ENCODE measurements at regions not wholly inside any gene's neighbourhood (a gene's known extent, or its start where the extent isn't known, plus 50 kb on each side); places are given as distances from the start of the nearest gene placed in this dataset.

DNA sequence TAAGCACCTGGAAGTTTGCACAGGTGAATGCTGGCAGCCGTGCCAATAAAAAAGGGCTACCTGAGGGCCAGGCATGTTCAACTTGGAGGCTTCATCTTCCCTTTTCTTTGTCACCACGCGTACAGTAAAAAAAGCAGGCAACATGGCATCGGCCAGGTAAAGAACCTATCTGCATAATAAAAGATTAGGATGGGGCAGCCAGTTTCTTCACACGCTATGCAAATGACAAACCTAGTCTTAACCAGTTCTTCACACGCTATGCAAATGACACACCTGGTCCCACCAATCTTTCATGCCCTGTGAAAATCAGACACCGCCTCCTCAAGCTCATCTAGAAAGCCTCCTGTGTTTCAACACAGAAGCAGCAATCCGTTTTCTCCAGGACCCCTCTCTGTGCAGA lies 413.4 kb downstream of the HLX start:
- Mint-ChIP-seq H3K4me3 (no peak overlapping the region), H3K27ac (no peak overlapping the region), H3K9me3 (no peaks in the 10 kb centered on the region), H3K4me1 (no peaks in the 10 kb centered on the region), H3K36me3 (no peaks in the 10 kb centered on the region), H3K27me3 (no peaks in the 10 kb centered on the region)
- ATAC-seq (ENCODE audit: low read depth in 2 of 2) (no peak), DNase-seq (no peak)

DNA sequence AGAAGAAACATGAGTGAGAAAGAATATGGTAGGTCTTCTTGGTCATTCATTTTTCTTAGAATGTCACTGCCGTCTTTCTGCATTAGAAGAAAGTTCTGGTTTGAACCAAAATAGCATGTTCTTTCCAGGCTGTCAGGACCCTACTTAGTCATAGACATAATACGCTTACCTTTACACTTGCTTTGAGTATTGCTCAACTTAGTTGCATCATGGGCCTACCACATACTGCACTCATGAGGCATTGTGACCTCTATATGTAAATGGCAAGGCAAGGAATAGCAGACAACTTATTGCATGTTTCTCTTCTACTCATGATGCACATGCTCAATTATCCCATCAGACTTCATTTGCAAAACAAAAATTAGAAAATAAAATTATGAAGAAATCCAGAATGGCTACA lies 415.0 kb downstream of the HLX start:
- Mint-ChIP-seq H3K36me3 (no peaks in the 10 kb centered on the region), H3K9me3 (no peaks in the 10 kb centered on the region), H3K4me1 (no peaks in the 10 kb centered on the region), H3K27me3 (peaks cover 3 to 12% (median 11%) of the 10 kb centered on the region in 3 donors), H3K4me3 (no peak overlapping the region), H3K27ac (no peak overlapping the region)
- no peak for DNase-seq
- no peak for ATAC-seq (ENCODE audit: low read depth in 2 of 2)

DNA sequence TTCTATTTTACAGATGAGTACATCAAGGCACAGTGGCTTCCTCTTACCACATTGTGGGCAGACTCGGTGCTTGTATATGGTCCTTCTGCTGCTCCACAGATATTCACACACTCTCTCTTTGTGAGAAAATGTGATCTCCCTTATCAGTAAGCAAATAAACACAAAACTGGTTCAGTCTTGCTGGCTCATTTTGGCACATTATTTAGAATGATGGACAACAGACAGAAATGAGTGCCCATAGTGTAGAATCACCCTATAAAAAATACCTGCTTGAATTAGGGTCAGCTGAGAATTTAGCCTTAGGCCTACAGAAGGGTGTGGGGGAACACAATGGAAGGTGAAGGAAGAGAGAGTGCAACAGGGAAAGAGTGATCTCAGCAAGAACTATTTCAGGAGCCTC lies 423.1 kb downstream of the HLX start:
- H3K27ac Mint-ChIP-seq, result no peak overlapping the region
- DNase-seq (no peak), ATAC-seq (ENCODE audit: low read depth in 2 of 2) (no peak)
- no peaks in the 10 kb centered on the region for H3K4me1 Mint-ChIP-seq
- H3K4me3 Mint-ChIP-seq, result no peak overlapping the region
- H3K9me3 Mint-ChIP-seq, result peaks cover 0 to 5% (median 0%) of the 10 kb centered on the region in 7 donors
- H3K36me3 Mint-ChIP-seq, result peaks cover 0 to 4% of the 10 kb centered on the region in 2 donors
- H3K27me3 Mint-ChIP-seq, result peaks cover 17 to 52% (median 26%) of the 10 kb centered on the region in 3 donors

DNA sequence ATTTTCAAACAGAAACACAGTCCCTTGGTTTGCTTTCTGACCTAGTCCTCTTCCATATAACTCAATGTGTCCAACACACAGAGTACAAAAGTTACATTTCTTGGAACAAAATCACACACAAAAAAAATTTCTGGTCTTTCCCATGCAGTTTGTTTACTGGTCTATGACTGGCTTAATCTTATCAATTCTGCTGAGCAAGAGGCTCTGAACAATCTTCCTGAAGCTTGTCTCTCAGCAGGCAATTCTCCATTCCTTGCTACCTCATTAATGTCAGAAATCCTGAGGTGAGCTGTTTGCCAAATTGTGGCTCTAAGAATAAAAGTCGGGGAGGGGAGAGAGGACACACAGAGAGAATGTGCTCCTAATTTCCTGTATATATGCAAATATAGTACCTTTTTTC lies 423.6 kb downstream of the HLX start:
- Mint-ChIP-seq H3K27me3 (peaks cover 17 to 52% (median 26%) of the 10 kb centered on the region in 3 donors), H3K36me3 (peaks cover 0 to 4% of the 10 kb centered on the region in 2 donors), H3K4me1 (no peaks in the 10 kb centered on the region), H3K9me3 (peaks cover 0 to 8% (median under 1%) of the 10 kb centered on the region in 7 donors), H3K27ac (no peak overlapping the region), H3K4me3 (no peak overlapping the region)
- no peak for ATAC-seq (ENCODE audit: low read depth in 2 of 2)
- no peak for DNase-seq

DNA sequence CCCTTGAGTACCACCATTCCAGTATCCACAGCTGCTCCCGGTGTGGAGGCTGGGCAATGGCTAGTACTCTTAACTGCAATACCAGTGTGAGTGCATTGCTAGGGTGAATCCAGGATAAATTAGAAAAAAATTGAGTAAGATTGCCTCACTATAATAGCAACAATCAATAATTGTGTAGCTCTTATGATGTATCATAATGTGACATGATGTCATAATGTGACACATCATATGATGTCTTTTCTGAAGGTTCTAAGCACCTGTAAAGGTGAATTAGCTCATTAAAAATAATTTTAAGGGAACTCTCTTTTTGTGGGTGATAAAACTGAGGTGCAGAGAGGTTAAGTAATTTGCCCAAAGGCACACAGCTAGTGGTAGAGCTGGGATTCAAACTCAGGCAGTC lies 424.4 kb downstream of the HLX start:
- no peak overlapping the region for H3K4me3 Mint-ChIP-seq
- no peaks in the 10 kb centered on the region for H3K4me1 Mint-ChIP-seq
- peaks cover 16 to 45% (median 18%) of the 10 kb centered on the region in 3 donors for H3K27me3 Mint-ChIP-seq
- no peak overlapping the region for H3K27ac Mint-ChIP-seq
- DNase-seq, result no peak
- peaks cover 0 to 4% of the 10 kb centered on the region in 2 donors for H3K36me3 Mint-ChIP-seq
- H3K9me3 Mint-ChIP-seq, result peaks cover under 1 to 13% (median 2%) of the 10 kb centered on the region in 7 donors
- ATAC-seq (ENCODE audit: low read depth in 2 of 2), result no peak

DNA sequence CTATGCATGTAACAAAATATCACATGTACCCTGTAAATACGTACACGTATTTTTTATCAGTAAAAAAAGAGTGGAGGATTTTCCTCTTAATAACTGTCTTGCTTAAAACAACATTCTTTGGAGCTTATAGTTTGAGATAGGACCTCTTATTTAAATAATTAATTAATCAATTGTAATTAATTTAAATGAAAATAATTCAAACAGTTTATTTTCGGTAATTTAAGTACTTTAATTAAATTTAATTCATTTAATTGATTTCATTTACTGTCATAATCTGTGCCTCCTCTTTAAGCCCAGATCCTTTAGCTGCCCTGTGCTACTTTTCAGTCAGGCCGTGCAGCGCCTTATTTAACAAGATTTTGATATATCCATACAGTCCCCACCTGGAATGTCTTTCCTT lies 427.0 kb downstream of the HLX start:
- Mint-ChIP-seq H3K36me3 (peaks cover 0 to 4% of the 10 kb centered on the region in 2 donors), H3K4me1 (no peaks in the 10 kb centered on the region), H3K27me3 (peaks cover 4 to 26% (median 5%) of the 10 kb centered on the region in 3 donors), H3K4me3 (no peak overlapping the region), H3K9me3 (peaks cover 4 to 17% (median 8%) of the 10 kb centered on the region in 7 donors), H3K27ac (no peak overlapping the region)
- no peak for DNase-seq
- ATAC-seq (ENCODE audit: low read depth in 2 of 2), result no peak

DNA sequence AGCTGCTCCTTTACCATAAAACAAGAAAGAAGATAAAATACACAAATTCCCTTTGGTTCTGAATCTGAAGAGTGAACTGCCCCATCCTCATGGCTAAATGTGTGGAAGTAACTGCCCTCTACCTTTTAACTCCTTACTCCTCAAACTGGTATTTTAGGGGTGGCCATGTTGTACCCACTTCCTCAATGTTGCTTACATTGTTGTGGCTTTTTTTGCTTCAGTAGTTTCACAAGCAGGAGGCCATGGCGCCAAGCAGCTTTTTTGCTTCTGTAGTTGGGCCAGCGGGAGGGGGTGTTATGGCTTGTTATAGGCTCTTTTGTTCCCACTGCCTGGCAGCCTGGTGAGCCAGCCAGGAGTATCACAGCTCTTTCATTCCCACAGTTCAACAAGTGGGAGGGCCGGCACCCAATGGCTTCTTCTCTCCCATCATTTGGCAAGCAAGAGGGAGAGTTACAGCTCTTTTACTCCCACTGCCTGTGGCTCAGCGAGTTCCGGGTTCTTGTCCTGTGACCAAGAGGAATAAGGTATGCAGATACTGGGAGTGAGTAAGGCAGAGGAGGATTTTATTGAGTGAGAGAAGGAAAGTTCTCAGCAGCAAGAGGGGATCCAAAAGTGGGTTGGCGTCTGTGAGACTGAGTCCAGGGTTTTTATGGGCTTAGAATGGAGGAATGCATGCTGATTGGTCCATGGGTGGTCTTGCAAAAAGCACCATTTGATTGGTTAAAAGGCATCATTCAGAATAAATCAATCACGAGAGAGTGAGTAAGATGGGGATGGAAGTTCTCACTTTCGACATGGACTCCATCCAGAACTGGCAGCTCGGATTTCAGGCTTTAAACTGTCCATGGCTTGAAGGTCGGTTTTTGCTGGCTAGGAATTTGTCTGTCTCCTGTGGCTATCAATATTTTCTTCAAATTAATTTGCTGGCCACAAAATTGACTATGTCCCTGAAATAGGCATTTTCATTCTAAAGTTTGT lies 429.6 kb downstream of the HLX start:
- Mint-ChIP-seq H3K9me3 (peaks cover 4 to 17% (median 8%) of the 10 kb centered on the region in 7 donors), H3K4me3 (peak overlapping the region in 1 of 8 donors; percentile 51), H3K27me3 (peaks cover 0 to 7% (median 0%) of the 10 kb centered on the region in 3 donors), H3K36me3 (no peaks in the 10 kb centered on the region), H3K4me1 (no peaks in the 10 kb centered on the region), H3K27ac (peak overlapping the region in 1 of 6 donors; percentile 83)
- ATAC-seq (ENCODE audit: low read depth in 2 of 2) (no peak), DNase-seq (no peak)

DNA sequence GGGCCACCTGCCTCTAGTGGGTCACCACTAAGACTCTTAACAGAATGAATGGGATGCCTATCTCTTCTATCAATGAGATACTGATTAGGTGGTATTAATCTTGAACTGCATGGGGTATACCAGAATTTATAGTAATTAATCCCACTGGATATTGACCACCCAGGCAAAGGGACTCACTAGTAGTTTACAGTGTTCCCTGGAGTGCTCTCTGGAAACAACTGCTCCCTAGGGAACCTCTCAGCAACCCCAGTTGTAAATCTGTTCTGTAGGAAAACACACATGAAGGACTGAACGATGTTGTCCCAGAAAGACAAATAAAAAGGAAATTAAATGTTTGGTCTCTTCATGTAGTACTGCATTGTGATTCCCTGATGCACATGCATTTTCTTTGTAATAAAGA lies 430.5 kb downstream of the HLX start:
- Mint-ChIP-seq H3K27me3 (peaks cover 0 to 13% (median 8%) of the 10 kb centered on the region in 3 donors), H3K4me3 (no peak overlapping the region), H3K9me3 (peaks cover 4 to 17% (median 8%) of the 10 kb centered on the region in 7 donors), H3K36me3 (no peaks in the 10 kb centered on the region), H3K27ac (no peak overlapping the region), H3K4me1 (no peaks in the 10 kb centered on the region)
- DNase-seq (no peak), ATAC-seq (ENCODE audit: low read depth in 2 of 2) (no peak)

DNA sequence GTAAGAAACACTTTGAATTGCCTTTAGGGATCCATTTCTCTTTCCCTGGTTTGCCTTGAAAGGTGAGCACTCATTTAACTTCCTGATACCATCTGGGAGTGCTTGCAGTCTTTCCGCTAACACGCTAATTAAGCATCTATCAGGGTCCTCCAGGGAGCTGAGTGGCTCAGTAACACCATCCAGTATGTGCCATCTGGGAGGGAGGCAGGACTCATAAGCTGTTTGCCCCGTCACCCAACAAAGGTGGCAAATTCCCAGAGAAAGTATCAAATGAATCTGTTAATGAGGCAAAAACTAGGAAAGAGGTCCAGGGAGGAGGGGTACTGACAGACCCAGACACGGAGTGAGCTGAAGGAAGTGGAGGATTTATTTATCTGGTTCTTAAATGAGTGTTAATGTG lies 430.9 kb downstream of the HLX start:
- H3K4me1 Mint-ChIP-seq, result no peaks in the 10 kb centered on the region
- DNase-seq (no peak), ATAC-seq (ENCODE audit: low read depth in 2 of 2) (no peak)
- H3K36me3 Mint-ChIP-seq, result no peaks in the 10 kb centered on the region
- peaks cover under 1 to 11% (median 10%) of the 10 kb centered on the region in 3 donors for H3K27me3 Mint-ChIP-seq
- peaks cover 4 to 17% (median 8%) of the 10 kb centered on the region in 7 donors for H3K9me3 Mint-ChIP-seq
- H3K27ac Mint-ChIP-seq, result no peak overlapping the region
- H3K4me3 Mint-ChIP-seq, result no peak overlapping the region

DNA sequence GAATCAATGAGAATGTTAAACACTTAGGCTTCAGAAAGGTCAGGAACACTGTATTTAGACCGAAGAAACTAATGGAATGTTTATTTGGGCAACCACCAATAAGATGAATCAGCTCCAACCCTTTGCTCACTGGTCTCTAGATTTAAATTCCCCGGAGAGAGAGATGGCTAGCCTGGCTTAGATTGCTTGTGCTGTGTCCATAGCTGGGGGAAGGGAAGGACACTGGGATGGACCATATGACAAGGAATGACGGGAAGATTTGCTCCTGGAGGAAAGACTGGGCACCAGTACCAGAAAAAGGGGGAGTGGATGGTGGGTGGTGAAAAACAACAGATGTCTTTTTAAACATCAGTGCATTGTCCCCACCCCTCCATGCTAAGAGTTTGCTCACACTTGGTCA lies 426.6 kb downstream of the DUSP10 start:
- ATAC-seq (ENCODE audit: low read depth in 2 of 2), result no peak
- no peaks in the 10 kb centered on the region for H3K4me1 Mint-ChIP-seq
- no peaks in the 10 kb centered on the region for H3K36me3 Mint-ChIP-seq
- H3K27me3 Mint-ChIP-seq, result peaks cover 11 to 23% (median 12%) of the 10 kb centered on the region in 3 donors
- H3K4me3 Mint-ChIP-seq, result peak overlapping the region in 1 of 8 donors; percentile 4
- no peak for DNase-seq
- H3K27ac Mint-ChIP-seq, result no peak overlapping the region
- H3K9me3 Mint-ChIP-seq, result peaks cover 0 to 3% (median 0%) of the 10 kb centered on the region in 7 donors

DNA sequence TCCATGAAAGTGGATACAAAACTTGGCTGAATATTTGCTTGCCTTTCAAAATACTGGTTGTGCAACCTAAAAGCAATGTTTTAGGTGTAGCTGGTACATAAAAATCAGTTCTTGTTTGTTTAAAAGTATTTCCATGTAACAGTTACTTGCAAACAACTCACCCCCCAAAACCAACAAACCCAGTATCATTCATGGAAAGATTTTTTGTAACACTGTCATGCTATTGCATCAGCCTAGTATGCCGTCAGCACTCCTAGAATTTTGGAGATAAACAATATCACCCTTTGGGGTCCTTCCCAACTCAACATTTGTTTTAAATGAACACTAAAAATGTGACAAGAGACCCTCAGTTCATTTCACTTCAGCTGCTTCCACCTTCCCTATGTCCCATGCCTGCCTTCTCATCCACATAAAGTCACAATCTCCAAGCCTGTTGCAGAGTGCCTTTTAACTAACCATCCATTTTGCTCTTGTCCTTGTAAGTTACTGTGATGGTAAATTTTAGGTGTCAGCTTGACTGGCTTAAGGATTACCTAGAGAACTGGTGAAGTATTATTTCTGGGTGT lies 425.3 kb downstream of the DUSP10 start:
- Mint-ChIP-seq H3K4me3 (no peak overlapping the region), H3K27me3 (peaks cover 11 to 23% (median 13%) of the 10 kb centered on the region in 3 donors), H3K27ac (no peak overlapping the region), H3K4me1 (no peaks in the 10 kb centered on the region), H3K9me3 (peaks cover 0 to 3% (median 0%) of the 10 kb centered on the region in 7 donors), H3K36me3 (no peaks in the 10 kb centered on the region)
- DNase-seq (no peak), ATAC-seq (ENCODE audit: low read depth in 2 of 2) (no peak)

DNA sequence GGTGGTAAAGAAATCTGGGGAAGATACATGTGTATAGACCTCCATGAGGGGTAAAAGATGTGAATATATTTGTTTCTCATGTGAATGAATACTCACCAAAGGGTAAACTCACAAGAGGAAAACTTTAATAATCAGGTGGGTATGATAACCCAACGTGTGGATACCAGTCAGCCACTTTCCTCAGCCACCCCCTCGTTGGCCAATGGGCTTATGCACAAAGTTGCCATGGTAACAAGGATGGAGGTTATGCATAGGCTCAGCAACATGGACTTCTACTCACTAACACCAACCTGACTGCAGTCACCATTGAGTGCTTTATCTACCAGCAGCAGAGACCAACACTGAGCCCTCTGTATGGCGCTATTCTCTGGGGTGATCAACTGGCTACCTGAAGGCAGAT lies 424.4 kb downstream of the DUSP10 start:
- Mint-ChIP-seq H3K27me3 (peaks cover 11 to 23% (median 22%) of the 10 kb centered on the region in 3 donors), H3K9me3 (peaks cover 0 to 3% (median 0%) of the 10 kb centered on the region in 7 donors), H3K36me3 (no peaks in the 10 kb centered on the region), H3K27ac (no peak overlapping the region), H3K4me1 (no peaks in the 10 kb centered on the region), H3K4me3 (no peak overlapping the region)
- no peak for ATAC-seq (ENCODE audit: low read depth in 2 of 2)
- DNase-seq, result no peak

DNA sequence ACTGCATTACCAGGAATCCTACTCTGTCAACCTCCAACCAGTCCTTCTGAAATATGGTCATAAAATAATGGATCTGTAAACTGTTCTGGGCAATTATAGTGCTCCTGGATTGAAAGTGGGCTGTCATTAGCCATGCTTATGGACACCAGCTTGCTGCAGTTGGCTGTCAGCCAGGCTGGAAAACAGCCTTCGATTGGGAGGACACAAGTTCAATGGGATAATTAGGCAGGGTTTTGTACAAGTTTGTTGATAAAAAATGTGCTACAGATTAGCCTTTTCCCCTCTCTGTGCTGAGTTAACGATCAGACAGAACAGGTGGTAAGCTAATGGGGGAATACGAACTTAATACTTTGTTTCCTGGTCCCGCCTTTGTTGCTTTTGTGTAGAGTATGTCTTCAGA lies 413.9 kb downstream of the DUSP10 start:
- Mint-ChIP-seq H3K4me1 (no peaks in the 10 kb centered on the region), H3K9me3 (peaks cover 5 to 39% (median 21%) of the 10 kb centered on the region in 7 donors), H3K27ac (no peak overlapping the region), H3K4me3 (no peak overlapping the region), H3K36me3 (peaks cover 4 to 7% of the 10 kb centered on the region in 2 donors), H3K27me3 (peaks cover 14 to 22% (median 15%) of the 10 kb centered on the region in 3 donors)
- DNase-seq (no peak), ATAC-seq (ENCODE audit: low read depth in 2 of 2) (no peak)

DNA sequence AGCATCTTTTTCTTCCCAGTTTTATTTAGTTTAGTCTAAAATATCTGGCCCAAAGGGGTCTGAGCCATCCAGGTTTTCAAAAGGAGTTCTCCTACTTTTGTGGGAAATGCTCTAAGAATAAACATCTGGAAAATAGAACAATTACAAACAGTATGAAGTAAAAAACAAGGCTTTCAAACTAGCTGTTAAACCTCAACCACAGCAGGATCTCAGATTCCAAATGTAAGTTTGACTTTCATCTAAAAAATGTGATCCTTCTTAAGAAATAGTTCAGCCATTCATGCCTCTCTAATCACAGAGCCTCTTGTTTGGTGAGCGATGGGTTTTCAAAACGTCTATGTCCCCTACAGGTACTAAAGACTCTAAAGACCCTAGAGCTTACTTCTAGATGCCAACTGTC lies 413.5 kb downstream of the DUSP10 start:
- Mint-ChIP-seq H3K36me3 (peaks cover 4 to 7% of the 10 kb centered on the region in 2 donors), H3K27me3 (peaks cover 10 to 19% (median 15%) of the 10 kb centered on the region in 3 donors), H3K27ac (no peak overlapping the region), H3K4me3 (no peak overlapping the region), H3K4me1 (no peaks in the 10 kb centered on the region), H3K9me3 (peaks cover 5 to 43% (median 21%) of the 10 kb centered on the region in 7 donors)
- ATAC-seq (ENCODE audit: low read depth in 2 of 2), result no peak
- DNase-seq, result no peak
